Nephron progenitor cell (in vitro differentiated cells): ENCODE measurements at regions not wholly inside any gene's neighbourhood (a gene's known extent, or its start where the extent isn't known, plus 50 kb on each side); places are given as distances from the start of the nearest gene placed in this dataset.

Experiments
- DNase-seq: peaks from one replicate; pipeline ENCODE4 v3.0.0; 2021
- H3K27ac Mint-ChIP-seq: 2 replicates; pipeline ENCODE4 v1.8.0; 2021; ENCODE audit warnings: mild to moderate bottlenecking, moderate library complexity, mixed read lengths
- H3K27me3 Mint-ChIP-seq: 2 replicates; pipeline ENCODE4 v1.8.0; 2021; ENCODE audit warnings: mild to moderate bottlenecking, low read depth, mixed read lengths; ENCODE audit not compliant: poor library complexity
- H3K36me3 Mint-ChIP-seq: 2 replicates; pipeline ENCODE4 v1.8.0; 2021; ENCODE audit warnings: low read depth, mixed read lengths
- H3K4me1 Mint-ChIP-seq: 2 replicates; pipeline ENCODE4 v1.8.0; 2021; ENCODE audit warnings: mixed read lengths
- H3K4me3 Mint-ChIP-seq: 2 replicates; pipeline ENCODE4 v1.8.0; 2021; ENCODE audit warnings: mild to moderate bottlenecking, moderate library complexity, mixed read lengths
- H3K9me3 Mint-ChIP-seq: 2 replicates; pipeline ENCODE4 v1.8.0; 2021; ENCODE audit warnings: mild to moderate bottlenecking, moderate library complexity, mixed read lengths
- TF ChIP-seq, protein P1 (sequence below): fragments of 200-600 bp; sonication (generic); IDR thresholded peaks from 2 replicates; pipeline ENCODE4 v1.5.0; 2021; ENCODE audit warnings: antibody characterized with exemption

DNA sequence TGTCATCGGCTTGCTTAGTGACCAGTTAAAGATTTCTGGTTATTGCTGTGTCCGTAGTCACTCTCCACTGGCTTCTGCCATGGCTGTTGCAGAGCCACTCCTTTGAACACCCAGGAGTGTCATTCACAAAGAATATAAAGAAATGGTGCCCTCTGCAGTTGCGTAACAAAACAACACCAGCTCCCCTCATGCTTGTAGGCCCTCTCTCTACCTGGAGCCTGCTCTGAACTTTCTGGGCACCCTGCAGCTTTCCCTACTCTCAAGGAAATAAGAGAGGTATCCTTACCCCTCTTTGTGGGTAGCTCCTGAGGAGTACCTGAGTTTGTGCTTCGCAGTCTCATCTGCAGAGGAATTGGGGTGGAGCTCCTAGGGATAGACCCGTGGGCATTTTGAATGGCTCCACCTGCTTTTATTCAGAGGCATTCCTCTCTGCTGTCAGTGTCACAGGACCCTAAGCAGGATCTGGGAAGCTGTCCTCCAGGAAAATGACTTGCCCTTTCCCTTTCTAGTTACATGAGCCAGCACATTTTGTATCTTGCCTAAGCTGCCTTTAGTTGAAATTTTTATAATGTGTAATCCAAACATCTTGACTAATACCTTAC, 97.2 kb upstream of the TMEM260 start:
- Mint-ChIP-seq H3K36me3 (no peaks in the 10 kb centered on the region), H3K27me3 (no peaks in the 10 kb centered on the region), H3K4me1 (no peaks in the 10 kb centered on the region), H3K4me3 (no peak overlapping the region), H3K27ac (no peak overlapping the region), H3K9me3 (no peaks in the 10 kb centered on the region)
- DNase-seq = peak; percentile 49
- TF ChIP-seq, protein P1, sequence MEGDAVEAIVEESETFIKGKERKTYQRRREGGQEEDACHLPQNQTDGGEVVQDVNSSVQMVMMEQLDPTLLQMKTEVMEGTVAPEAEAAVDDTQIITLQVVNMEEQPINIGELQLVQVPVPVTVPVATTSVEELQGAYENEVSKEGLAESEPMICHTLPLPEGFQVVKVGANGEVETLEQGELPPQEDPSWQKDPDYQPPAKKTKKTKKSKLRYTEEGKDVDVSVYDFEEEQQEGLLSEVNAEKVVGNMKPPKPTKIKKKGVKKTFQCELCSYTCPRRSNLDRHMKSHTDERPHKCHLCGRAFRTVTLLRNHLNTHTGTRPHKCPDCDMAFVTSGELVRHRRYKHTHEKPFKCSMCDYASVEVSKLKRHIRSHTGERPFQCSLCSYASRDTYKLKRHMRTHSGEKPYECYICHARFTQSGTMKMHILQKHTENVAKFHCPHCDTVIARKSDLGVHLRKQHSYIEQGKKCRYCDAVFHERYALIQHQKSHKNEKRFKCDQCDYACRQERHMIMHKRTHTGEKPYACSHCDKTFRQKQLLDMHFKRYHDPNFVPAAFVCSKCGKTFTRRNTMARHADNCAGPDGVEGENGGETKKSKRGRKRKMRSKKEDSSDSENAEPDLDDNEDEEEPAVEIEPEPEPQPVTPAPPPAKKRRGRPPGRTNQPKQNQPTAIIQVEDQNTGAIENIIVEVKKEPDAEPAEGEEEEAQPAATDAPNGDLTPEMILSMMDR = peak; percentile 52

DNA sequence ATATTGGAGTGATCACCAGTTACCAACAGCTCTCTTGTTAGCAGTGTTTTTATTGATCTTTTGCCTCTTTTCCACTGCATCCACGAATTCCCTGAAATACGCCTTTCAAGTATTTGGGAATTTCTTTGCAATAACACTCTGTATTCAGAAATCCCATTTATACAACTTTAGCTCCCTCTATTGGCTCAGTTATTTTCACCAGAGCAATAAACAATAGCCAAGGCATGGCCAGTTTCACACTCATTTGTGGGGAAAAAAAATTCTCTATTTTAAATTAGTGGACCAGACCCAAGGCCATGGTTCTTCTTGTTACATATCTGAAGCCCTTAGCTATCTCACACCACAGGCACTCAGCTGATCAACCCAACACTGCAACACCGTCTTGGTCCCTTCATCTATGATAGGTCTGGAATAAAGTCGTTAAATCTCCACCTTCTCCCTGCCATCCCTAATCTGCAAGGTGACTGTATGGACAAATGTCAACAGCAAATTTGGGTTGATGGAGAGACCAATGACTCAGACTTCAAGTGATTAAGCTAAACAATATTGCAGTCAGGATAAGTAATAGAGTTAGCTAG, 92.4 kb upstream of the TMEM260 start:
- Mint-ChIP-seq H3K4me1 (peaks cover 11% of the 10 kb centered on the region), H3K9me3 (no peaks in the 10 kb centered on the region), H3K36me3 (no peaks in the 10 kb centered on the region), H3K27ac (no peak overlapping the region), H3K4me3 (no peak overlapping the region), H3K27me3 (no peaks in the 10 kb centered on the region)
- TF ChIP-seq, protein P1 = peak; percentile 34
- DNase-seq = no peak

DNA sequence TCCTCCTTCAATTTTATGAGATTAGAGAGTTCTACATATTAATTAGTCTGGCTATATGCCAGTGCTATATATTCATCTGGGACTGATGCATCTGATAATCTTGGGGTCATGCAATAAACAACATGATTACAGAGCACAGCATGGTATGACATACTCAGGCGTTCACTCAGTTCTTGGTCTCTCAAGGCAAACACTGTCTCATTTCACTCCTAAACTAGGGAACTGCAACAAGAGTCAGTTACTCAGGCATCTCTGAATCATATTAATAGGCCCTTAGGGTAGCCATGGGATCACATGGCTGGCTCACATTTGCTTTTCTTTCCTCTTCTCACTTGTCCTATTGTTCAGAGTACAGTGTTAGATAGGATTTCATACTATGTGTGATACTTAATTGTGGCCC, 91.8 kb upstream of the TMEM260 start:
- Mint-ChIP-seq H3K9me3 (no peaks in the 10 kb centered on the region), H3K27me3 (no peaks in the 10 kb centered on the region), H3K4me3 (no peak overlapping the region), H3K36me3 (no peaks in the 10 kb centered on the region), H3K4me1 (peaks cover 11% of the 10 kb centered on the region), H3K27ac (no peak overlapping the region)
- TF ChIP-seq, protein P1 = no peak
- no peak for DNase-seq

DNA sequence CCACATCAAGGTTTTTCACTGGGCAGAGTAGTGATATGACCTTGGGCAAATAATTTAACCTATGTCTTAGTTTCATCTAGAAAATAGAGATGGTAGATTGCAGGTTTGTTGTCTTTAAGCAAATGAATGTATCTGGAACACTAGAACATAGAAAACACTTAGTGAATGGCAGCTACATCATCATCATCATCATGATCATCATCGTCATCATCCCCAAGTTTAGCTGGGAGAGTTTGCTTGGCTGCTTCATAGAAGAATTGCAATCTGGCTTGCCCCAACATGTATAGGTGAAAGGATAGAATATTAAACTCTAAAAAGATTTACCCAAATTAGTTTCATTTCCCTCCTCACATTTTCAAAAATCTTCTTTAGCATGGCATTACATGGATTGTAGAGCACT, 91.3 kb upstream of the TMEM260 start:
- TF ChIP-seq, protein P1 = no peak
- peaks cover 11% of the 10 kb centered on the region for H3K4me1 Mint-ChIP-seq
- no peak overlapping the region for H3K27ac Mint-ChIP-seq
- H3K4me3 Mint-ChIP-seq = no peak overlapping the region
- DNase-seq = no peak
- no peaks in the 10 kb centered on the region for H3K36me3 Mint-ChIP-seq
- H3K27me3 Mint-ChIP-seq = no peaks in the 10 kb centered on the region
- no peaks in the 10 kb centered on the region for H3K9me3 Mint-ChIP-seq

DNA sequence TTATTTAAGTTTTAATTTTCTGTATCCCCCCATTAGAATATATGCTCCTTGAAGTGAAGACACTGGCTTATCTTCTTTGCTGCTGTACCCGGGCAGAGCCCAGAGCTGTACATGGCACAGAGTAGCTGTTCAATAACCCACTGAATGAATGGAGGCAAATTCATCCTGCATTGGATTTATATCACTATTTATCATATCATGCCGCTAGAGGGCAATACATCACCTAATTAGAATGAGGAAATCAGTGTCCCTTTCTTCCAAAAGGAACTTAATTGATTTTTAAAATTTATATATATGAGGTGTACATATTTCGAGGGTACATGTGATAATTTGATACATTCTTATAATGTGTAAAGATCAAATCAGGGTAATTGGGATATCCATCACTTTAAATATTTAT, 89.2 kb upstream of the TMEM260 start:
- TF ChIP-seq, protein P1 = peak; percentile 47
- Mint-ChIP-seq H3K4me1 (peaks cover 11% of the 10 kb centered on the region), H3K36me3 (no peaks in the 10 kb centered on the region), H3K27ac (no peak overlapping the region), H3K27me3 (no peaks in the 10 kb centered on the region), H3K9me3 (no peaks in the 10 kb centered on the region), H3K4me3 (no peak overlapping the region)
- DNase-seq = no peak
